ENCODE measurements at regions not wholly inside any gene's neighbourhood (a gene's known extent, or its start where the extent isn't known, plus 50 kb on each side); places are given as distances from the start of the nearest gene placed in this dataset.

GRCh38 chr5:124561451-124561850, 185.0 kb downstream of the ZNF608 start:
- no peaks in the 10 kb centered on the region for H3K27me3 ChIP-seq (replicated peaks in 1 of 4; ENCODE audit: control extremely low read depth in 1 of 4, control insufficient read depth in 3 of 4, insufficient read depth in 4 of 4, low read length in 3 of 4)
- no peak overlapping the region for H3K4me3 Mint-ChIP-seq
- no peak overlapping the region for H3K9ac ChIP-seq (ENCODE audit: low read length)
- H4K20me1 ChIP-seq (ENCODE audit: control insufficient read depth, insufficient read depth, low read length, poor library complexity, severe bottlenecking), result no peaks in the 10 kb centered on the region
- H3K27ac ChIP-seq (ENCODE audit: low read length in 2 of 2), result no peak overlapping the region
- no CpG with 5 or more reads among the region's 2 CpGs for WGBS (ENCODE audit: insufficient coverage)
- no peak overlapping the region for H3K4me3 ChIP-seq (ENCODE audit: control extremely low read depth in 1 of 5, extremely low read depth in 1 of 5, insufficient read depth in 1 of 5, low read depth in 2 of 5, low read length in 4 of 5)
- H3K27ac Mint-ChIP-seq, result no peak overlapping the region
- intact Hi-C loops (cut with micrococcal nuclease), result no loop called here
- H3K4me1 ChIP-seq (ENCODE audit: control insufficient read depth in 2 of 2, insufficient read depth in 2 of 2, low read length in 2 of 2), result no peaks in the 10 kb centered on the region
- ATAC-seq (ENCODE audit: low read depth) (no peak), DNase-seq (no peak)
- no peak overlapping the region for H2AFZ ChIP-seq (ENCODE audit: insufficient read depth, low read depth, low read length, poor library complexity, severe bottlenecking)
- H3K9me3 Mint-ChIP-seq (ENCODE audit: insufficient read depth), result no peaks in the 10 kb centered on the region
- peaks cover 0 to 4% (median 0%) of the 10 kb centered on the region in 3 donors for H3K9me3 ChIP-seq (ENCODE audit: control extremely low read depth in 1 of 3, control insufficient read depth in 2 of 3, insufficient read depth in 1 of 3, low read length in 2 of 3)
- TF ChIP-seq EZH2 (IDR thresholded peaks at IDR 0.05; ENCODE audit: borderline replicate concordance, insufficient read depth, low read depth, low read length, poor library complexity, severe bottlenecking) (no peak), CTCF (IDR thresholded peaks at IDR 0.05) (no peak)
- POLR2A ChIA-PET, result no interaction called here
- no peaks in the 10 kb centered on the region for H3K79me2 ChIP-seq (ENCODE audit: control insufficient read depth, insufficient read depth, low read length)
- no peaks in the 10 kb centered on the region for H3K27me3 Mint-ChIP-seq
- no peaks in the 10 kb centered on the region for H3K36me3 ChIP-seq (replicated peaks in 1 of 2; ENCODE audit: control extremely low read depth in 1 of 2, control insufficient read depth in 1 of 2, extremely low read depth in 1 of 2, insufficient read depth in 2 of 2, low read length in 1 of 2)
- no peaks in the 10 kb centered on the region for H3K4me1 Mint-ChIP-seq
- CTCF ChIA-PET, result no interaction called here
- H3K4me2 ChIP-seq (replicated peaks; ENCODE audit: low read depth, low read length, poor library complexity, severe bottlenecking), result no peak overlapping the region

- H3K27me3 ChIP-seq (replicated peaks in 1 of 4; ENCODE audit: control extremely low read depth in 1 of 4, control insufficient read depth in 3 of 4, insufficient read depth in 4 of 4, low read length in 3 of 4), result no peaks in the 10 kb centered on the region
- no peak overlapping the region for H3K4me3 ChIP-seq (ENCODE audit: control extremely low read depth in 1 of 5, extremely low read depth in 1 of 5, insufficient read depth in 1 of 5, low read depth in 2 of 5, low read length in 4 of 5)
- H3K4me2 ChIP-seq (replicated peaks; ENCODE audit: low read depth, low read length, poor library complexity, severe bottlenecking), result no peak overlapping the region
- H3K36me3 ChIP-seq (replicated peaks in 1 of 2; ENCODE audit: control extremely low read depth in 1 of 2, control insufficient read depth in 1 of 2, extremely low read depth in 1 of 2, insufficient read depth in 2 of 2, low read length in 1 of 2), result no peaks in the 10 kb centered on the region
- ChIA-PET POLR2A (no interaction called here), CTCF (no interaction called here)
- H2AFZ ChIP-seq (ENCODE audit: insufficient read depth, low read depth, low read length, poor library complexity, severe bottlenecking), result no peak overlapping the region
- no peaks in the 10 kb centered on the region for H3K79me2 ChIP-seq (ENCODE audit: control insufficient read depth, insufficient read depth, low read length)
- Mint-ChIP-seq H3K27me3 (no peaks in the 10 kb centered on the region), H3K27ac (no peak overlapping the region), H3K4me1 (no peaks in the 10 kb centered on the region), H3K4me3 (no peak overlapping the region), H3K9me3 (ENCODE audit: insufficient read depth) (no peaks in the 10 kb centered on the region)
- H3K9ac ChIP-seq (ENCODE audit: low read length), result no peak overlapping the region
- H3K4me1 ChIP-seq (ENCODE audit: control insufficient read depth in 2 of 2, insufficient read depth in 2 of 2, low read length in 2 of 2), result no peaks in the 10 kb centered on the region
- ATAC-seq (ENCODE audit: low read depth) (no peak), DNase-seq (no peak)
- no peak overlapping the region for H3K27ac ChIP-seq (ENCODE audit: low read length in 2 of 2)
- no CpG with 5 or more reads among the region's 3 CpGs for WGBS (ENCODE audit: insufficient coverage)
- intact Hi-C loops (cut with micrococcal nuclease), result no loop called here
- TF ChIP-seq EZH2 (IDR thresholded peaks at IDR 0.05; ENCODE audit: borderline replicate concordance, insufficient read depth, low read depth, low read length, poor library complexity, severe bottlenecking) (no peak), CTCF (IDR thresholded peaks at IDR 0.05) (no peak)
- H4K20me1 ChIP-seq (ENCODE audit: control insufficient read depth, insufficient read depth, low read length, poor library complexity, severe bottlenecking), result no peaks in the 10 kb centered on the region
- peaks cover 0 to 4% (median 0%) of the 10 kb centered on the region in 3 donors for H3K9me3 ChIP-seq (ENCODE audit: control extremely low read depth in 1 of 3, control insufficient read depth in 2 of 3, insufficient read depth in 1 of 3, low read length in 2 of 3)
Measured at GRCh38 chr5:124560370-124560769, 186.1 kb downstream of the ZNF608 start.
